Esophagus muscularis mucosa (tissue), 4 donors: ENCODE measurements at regions not wholly inside any gene's neighbourhood (a gene's known extent, or its start where the extent isn't known, plus 50 kb on each side); places are given as distances from the start of the nearest gene placed in this dataset.

Source experiments
- DNase-seq: peaks from one replicate; pipeline ENCODE4 v3.0.0-alpha.2; 2017; ENCODE audit errors: extremely low spot score
- H3K27ac ChIP-seq, 4 donors: fragments of 200-600 bp; sonication (generic); replicated peaks in 1 of 4; 1 replicate in 3 of 4; 2 replicates in 1 of 4; pipeline ENCODE4 v1.5.1; 2016 to 2019; ENCODE audit warnings: mild to moderate bottlenecking in 1 of 4
- H3K27me3 ChIP-seq, 4 donors: fragments of 200-600 bp; sonication (generic); one replicate each; pipeline versions ENCODE4 v1.5.1 to v1.6.0; 2016 to 2019
- H3K36me3 ChIP-seq, 4 donors: fragments of 200-600 bp; sonication (generic); one replicate each; pipeline ENCODE4 v1.5.1; 2016 to 2019
- H3K4me1 ChIP-seq, 4 donors: fragments of 200-600 bp; sonication (generic); one replicate each; pipeline ENCODE4 v1.5.1; 2016 to 2019
- H3K4me3 ChIP-seq, 4 donors: fragments of 200-600 bp; sonication (generic); 1 replicate in 2 of 4; 2 replicates in 2 of 4; pipeline ENCODE4 v1.5.1; 2016 to 2019; ENCODE audit warnings: mild to moderate bottlenecking in 4 of 4, moderate library complexity in 1 of 4
- H3K9me3 ChIP-seq, 4 donors: fragments of 200-600 bp; sonication (generic); 1 replicate in 3 of 4; 2 replicates in 1 of 4; pipeline ENCODE4 v1.5.1; 2016 to 2019
- CTCF ChIP-seq, 3 experiments: fragments of 200-600 bp in 2 of 3; fragments of 450-650 bp in 1 of 3; sonication (generic) in 2 of 3; IDR thresholded peaks; one replicate each; pipeline ENCODE4 v1.5.1; 2017 to 2019; ENCODE audit warnings: antibody characterized with exemption in 3 of 3, mild to moderate bottlenecking in 2 of 3, moderate library complexity in 1 of 3
- EP300 ChIP-seq: sonication (generic); formaldehyde crosslinking; IDR thresholded peaks from one replicate; pipeline ENCODE4 v1.6.1; 2017; ENCODE audit warnings: antibody characterized with exemption
- POLR2A ChIP-seq: fragments of 450-650 bp; IDR thresholded peaks from one replicate; pipeline ENCODE4 v1.6.1; 2017; ENCODE audit warnings: antibody characterized with exemption, moderate library complexity, mild to moderate bottlenecking, low read depth
- POLR2AphosphoS5 ChIP-seq, 2 donors: sonication (generic); formaldehyde crosslinking; IDR thresholded peaks; one replicate each; pipeline ENCODE4 v1.6.1; 2017; ENCODE audit warnings: antibody characterized with exemption in 2 of 2
- WGBS: methylation state at CpG from one replicate; pipeline ENCODE4 v1.1.5; 2018; 5-methylcytosine and 5-hydroxymethylcytosine counted together
- intact Hi-C: fragments of 100-400 bp; cut with DNase I; formaldehyde crosslinking; loops from one replicate; pipeline ENCODE4 v1.15.1; 2023

GRCh38 chr18:37636831-37637477 is 71.4 kb upstream of the CELF4 start:
- H3K36me3 ChIP-seq, result no peaks in the 10 kb centered on the region
- H3K4me1 ChIP-seq, result no peaks in the 10 kb centered on the region
- DNase-seq, result peak; percentile 79
- WGBS, result 87% methylated on average over 8 of the region's 8 CpGs
- no peaks in the 10 kb centered on the region for H3K27me3 ChIP-seq
- no peak overlapping the region for H3K4me3 ChIP-seq
- H3K27ac ChIP-seq, result no peak overlapping the region
- TF ChIP-seq POLR2AphosphoS5 (IDR thresholded peaks at IDR 0.05), result no peak
- TF ChIP-seq CTCF (IDR thresholded peaks at IDR 0.05), result no peak
- TF ChIP-seq EP300, result no peak
- TF ChIP-seq POLR2A, result no peak
- intact Hi-C loops, result no loop called here
- H3K9me3 ChIP-seq, result no peaks in the 10 kb centered on the region

GRCh38 chr18:37634516-37634915 is 68.9 kb upstream of the CELF4 start:
- H3K27me3 ChIP-seq, result no peaks in the 10 kb centered on the region
- no peak overlapping the region for H3K27ac ChIP-seq
- H3K4me1 ChIP-seq, result no peaks in the 10 kb centered on the region
- 76% methylated on average over 2 of the region's 2 CpGs for WGBS
- DNase-seq, result peak; percentile 64
- no peaks in the 10 kb centered on the region for H3K36me3 ChIP-seq
- no peaks in the 10 kb centered on the region for H3K9me3 ChIP-seq
- intact Hi-C loops, result no loop called here
- TF ChIP-seq EP300, result no peak
- TF ChIP-seq POLR2A, result no peak
- TF ChIP-seq CTCF (IDR thresholded peaks at IDR 0.05), result no peak
- no peak for TF ChIP-seq POLR2AphosphoS5 (IDR thresholded peaks at IDR 0.05)
- no peak overlapping the region for H3K4me3 ChIP-seq

GRCh38 chr18:37631422-37631821 is 65.8 kb upstream of the CELF4 start:
- peak; percentile 42 for DNase-seq
- 87% methylated on average over 4 of the region's 4 CpGs for WGBS
- no peaks in the 10 kb centered on the region for H3K4me1 ChIP-seq
- TF ChIP-seq POLR2A (no peak), POLR2AphosphoS5 (IDR thresholded peaks at IDR 0.05) (no peak)
- intact Hi-C loops, result no loop called here
- H3K9me3 ChIP-seq, result no peaks in the 10 kb centered on the region
- H3K27ac ChIP-seq, result no peak overlapping the region
- no peaks in the 10 kb centered on the region for H3K36me3 ChIP-seq
- H3K27me3 ChIP-seq, result no peaks in the 10 kb centered on the region
- no peak overlapping the region for H3K4me3 ChIP-seq

GRCh38 chr18:37630334-37630733 is 64.7 kb upstream of the CELF4 start:
- H3K27ac ChIP-seq, result no peak overlapping the region
- DNase-seq, result no peak
- no peaks in the 10 kb centered on the region for H3K4me1 ChIP-seq
- no peaks in the 10 kb centered on the region for H3K36me3 ChIP-seq
- H3K4me3 ChIP-seq, result no peak overlapping the region
- WGBS, result 95% methylated on average over 2 of the region's 2 CpGs
- no peak for TF ChIP-seq EP300
- no peak for TF ChIP-seq POLR2A
- no peak for TF ChIP-seq CTCF (IDR thresholded peaks at IDR 0.05)
- no peak for TF ChIP-seq POLR2AphosphoS5 (IDR thresholded peaks at IDR 0.05)
- H3K27me3 ChIP-seq, result no peaks in the 10 kb centered on the region
- no peaks in the 10 kb centered on the region for H3K9me3 ChIP-seq
- intact Hi-C loops, result no loop called here

GRCh38 chr18:37628470-37629220 is 63.0 kb upstream of the CELF4 start:
- Histone ChIP-seq H3K27ac (no peak overlapping the region), H3K4me1 (no peaks in the 10 kb centered on the region), H3K27me3 (no peaks in the 10 kb centered on the region), H3K4me3 (no peak overlapping the region), H3K9me3 (no peaks in the 10 kb centered on the region), H3K36me3 (no peaks in the 10 kb centered on the region)
- no peak for TF ChIP-seq EP300
- TF ChIP-seq POLR2A, result no peak
- TF ChIP-seq CTCF (IDR thresholded peaks at IDR 0.05), result no peak
- no peak for TF ChIP-seq POLR2AphosphoS5 (IDR thresholded peaks at IDR 0.05)
- WGBS, result 82% methylated on average over 3 of the region's 3 CpGs
- intact Hi-C loops, result no loop called here
- peak; percentile 91 for DNase-seq
